ENCODE measurements at regions not wholly inside any gene's neighbourhood (a gene's known extent, or its start where the extent isn't known, plus 50 kb on each side); places are given as distances from the start of the nearest gene placed in this dataset.
"Not testable (repeated sequence)": the region's sequence is repeated elsewhere in the genome, so short reads cannot be mapped to it uniquely, and the experiment has no call there.

DNA sequence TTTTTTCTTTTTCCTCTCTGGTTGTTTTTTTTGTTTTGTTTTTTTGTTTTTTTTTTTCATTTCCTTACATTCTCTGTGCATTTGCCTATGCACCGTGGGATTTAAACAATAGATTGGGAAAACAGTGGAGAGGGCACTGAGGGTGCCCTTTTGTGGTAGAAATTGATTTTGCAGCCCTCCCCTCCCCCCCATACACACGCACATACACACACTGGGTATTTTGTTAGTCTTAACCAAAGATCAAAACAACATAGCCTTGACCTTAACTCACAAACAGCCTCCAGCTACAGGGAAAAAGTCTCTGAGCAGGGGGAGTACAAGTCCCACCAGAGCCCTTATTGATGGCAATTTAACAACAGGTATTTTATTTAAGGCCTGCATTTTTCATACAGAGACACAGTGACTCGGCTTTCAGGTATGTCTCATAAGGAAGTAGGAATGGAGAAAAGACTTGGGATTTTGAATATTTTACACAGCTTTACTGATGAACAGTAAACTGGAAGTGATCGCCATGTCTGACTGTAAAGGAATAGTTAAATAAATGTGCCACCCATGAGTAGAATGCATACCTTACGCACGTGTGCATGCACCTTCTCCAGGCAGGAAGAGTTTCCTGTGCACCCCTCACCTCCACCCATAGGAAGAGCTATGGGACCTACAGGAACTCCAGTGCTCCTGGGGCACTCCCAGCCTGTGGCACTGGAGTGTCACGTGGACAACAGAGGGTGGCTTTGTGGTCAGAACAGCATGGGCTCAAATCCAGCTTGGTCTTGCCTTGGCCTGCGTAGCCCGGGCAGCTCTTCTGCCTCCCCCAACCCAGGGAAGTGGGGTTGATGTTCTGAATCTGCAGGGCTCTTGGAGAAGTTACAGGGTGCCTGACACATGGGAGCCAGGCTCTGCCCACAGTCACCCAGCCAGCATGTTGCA lies 266.4 kb downstream of the ANAPC1 start:
- no peaks in the 10 kb centered on the region for H3K9me3 ChIP-seq (ENCODE audit: control insufficient read depth in 2 of 2, low read length in 2 of 2)
- no peak overlapping the region for H3K9ac ChIP-seq (ENCODE audit: low read depth in 1 of 2, low read length in 2 of 2)
- H3K27me3 ChIP-seq (ENCODE audit: control insufficient read depth in 2 of 2, insufficient read depth in 2 of 2, low read length in 2 of 2), result peaks cover 0 to 1% of the 10 kb centered on the region in 2 donors
- H3K36me3 ChIP-seq (ENCODE audit: control insufficient read depth in 2 of 2, insufficient read depth in 2 of 2, low read length in 2 of 2), result no peaks in the 10 kb centered on the region
- no peak overlapping the region for H3K4me3 ChIP-seq (ENCODE audit: low read length in 2 of 2)
- no peak overlapping the region for H3K27ac ChIP-seq (ENCODE audit: low read depth in 2 of 2, low read length in 2 of 2)
- no peaks in the 10 kb centered on the region for H3K4me1 ChIP-seq (ENCODE audit: control insufficient read depth in 2 of 2, insufficient read depth in 2 of 2, low read length in 2 of 2)

DNA sequence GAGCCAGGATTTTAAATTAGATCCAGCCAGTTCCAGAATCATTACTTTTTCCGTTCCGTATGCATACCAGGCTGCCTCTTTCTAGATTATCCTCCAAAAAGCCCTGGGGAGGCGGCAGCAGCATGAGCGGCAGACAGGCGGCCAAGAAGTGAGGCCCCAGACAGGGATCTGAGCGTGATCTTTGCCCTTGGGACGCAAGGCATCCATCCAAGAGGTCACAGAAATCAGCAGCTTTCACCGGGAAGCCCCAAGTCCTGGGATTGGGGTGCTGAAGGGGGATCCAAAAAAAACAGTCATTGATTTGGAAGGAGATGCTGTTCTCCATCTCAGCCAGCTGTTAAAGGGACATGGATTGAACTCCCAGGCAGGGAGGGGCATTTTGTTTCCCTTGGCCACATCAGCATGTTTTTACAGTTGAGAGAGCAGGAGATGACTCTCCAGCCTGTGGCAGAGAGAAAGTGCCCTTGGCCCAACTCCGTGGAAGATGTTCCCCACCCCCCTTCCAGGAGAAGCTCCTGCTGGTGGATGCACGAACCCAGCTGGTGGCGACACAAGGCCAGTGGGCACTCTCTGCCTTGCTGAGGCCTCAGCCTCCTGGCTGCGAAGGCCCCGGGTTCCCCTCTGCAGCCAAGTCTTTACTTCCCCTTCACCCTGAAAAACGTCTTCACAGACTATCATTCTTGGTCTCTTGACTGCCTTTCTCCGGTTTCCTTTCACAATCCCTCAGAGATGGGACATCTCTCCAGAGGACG lies 265.6 kb downstream of the ANAPC1 start:
- Histone ChIP-seq H3K27ac (ENCODE audit: low read depth in 2 of 2, low read length in 2 of 2) (no peak overlapping the region), H3K4me3 (ENCODE audit: low read length in 2 of 2) (no peak overlapping the region), H3K9me3 (ENCODE audit: control insufficient read depth in 2 of 2, low read length in 2 of 2) (no peaks in the 10 kb centered on the region), H3K27me3 (ENCODE audit: control insufficient read depth in 2 of 2, insufficient read depth in 2 of 2, low read length in 2 of 2) (peaks cover 0 to 1% of the 10 kb centered on the region in 2 donors), H3K9ac (ENCODE audit: low read depth in 1 of 2, low read length in 2 of 2) (no peak overlapping the region), H3K4me1 (ENCODE audit: control insufficient read depth in 2 of 2, insufficient read depth in 2 of 2, low read length in 2 of 2) (no peaks in the 10 kb centered on the region), H3K36me3 (ENCODE audit: control insufficient read depth in 2 of 2, insufficient read depth in 2 of 2, low read length in 2 of 2) (no peaks in the 10 kb centered on the region)

DNA sequence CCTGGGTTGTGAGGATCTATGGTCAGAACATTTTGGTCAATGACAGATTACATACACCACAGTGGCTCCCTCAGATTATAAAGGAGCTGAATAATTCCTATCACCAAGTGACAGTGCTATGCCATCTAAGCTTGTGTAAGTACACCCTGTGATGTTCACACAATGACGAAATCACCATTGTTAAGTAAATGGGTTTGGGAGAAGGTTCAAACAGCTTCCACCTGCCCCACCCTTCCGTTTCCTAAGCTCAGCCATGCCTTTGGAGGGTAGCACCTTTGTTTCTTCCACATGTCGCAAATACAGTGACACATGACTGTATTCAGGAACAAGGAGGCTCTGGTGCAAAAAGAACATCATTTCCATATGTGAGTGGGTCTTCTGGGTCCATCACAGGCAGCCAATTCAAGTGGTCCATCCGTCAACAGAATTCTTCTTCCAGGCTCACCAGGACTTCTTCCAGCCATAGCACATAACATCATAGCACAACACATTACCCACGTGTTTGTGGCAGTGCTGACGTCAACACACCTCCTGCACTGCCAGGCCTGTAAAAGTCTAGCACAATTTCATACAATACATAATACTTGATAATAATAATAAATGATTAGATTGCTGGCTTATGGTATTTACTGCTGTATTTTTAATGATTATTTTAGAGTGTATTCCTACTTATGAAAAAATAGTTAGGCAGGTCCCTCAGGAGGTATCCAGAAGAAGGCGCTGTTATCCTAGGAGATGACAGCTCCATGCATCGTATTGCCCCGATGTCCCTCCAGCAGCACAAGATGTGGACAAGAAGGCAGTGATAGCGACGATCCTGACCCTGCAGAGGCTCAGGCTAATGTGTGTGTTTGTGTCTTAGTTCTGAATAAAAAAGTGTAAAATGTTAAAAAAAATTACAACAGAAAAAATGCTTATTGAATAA lies 264.8 kb downstream of the ANAPC1 start:
- Histone ChIP-seq H3K9me3 (ENCODE audit: control insufficient read depth in 2 of 2, low read length in 2 of 2) (no peaks in the 10 kb centered on the region), H3K27me3 (ENCODE audit: control insufficient read depth in 2 of 2, insufficient read depth in 2 of 2, low read length in 2 of 2) (peaks cover 0 to 1% of the 10 kb centered on the region in 2 donors), H3K4me1 (ENCODE audit: control insufficient read depth in 2 of 2, insufficient read depth in 2 of 2, low read length in 2 of 2) (no peaks in the 10 kb centered on the region), H3K27ac (ENCODE audit: low read depth in 2 of 2, low read length in 2 of 2) (no peak overlapping the region), H3K9ac (ENCODE audit: low read depth in 1 of 2, low read length in 2 of 2) (no peak overlapping the region), H3K4me3 (ENCODE audit: low read length in 2 of 2) (no peak overlapping the region), H3K36me3 (ENCODE audit: control insufficient read depth in 2 of 2, insufficient read depth in 2 of 2, low read length in 2 of 2) (no peaks in the 10 kb centered on the region)

DNA sequence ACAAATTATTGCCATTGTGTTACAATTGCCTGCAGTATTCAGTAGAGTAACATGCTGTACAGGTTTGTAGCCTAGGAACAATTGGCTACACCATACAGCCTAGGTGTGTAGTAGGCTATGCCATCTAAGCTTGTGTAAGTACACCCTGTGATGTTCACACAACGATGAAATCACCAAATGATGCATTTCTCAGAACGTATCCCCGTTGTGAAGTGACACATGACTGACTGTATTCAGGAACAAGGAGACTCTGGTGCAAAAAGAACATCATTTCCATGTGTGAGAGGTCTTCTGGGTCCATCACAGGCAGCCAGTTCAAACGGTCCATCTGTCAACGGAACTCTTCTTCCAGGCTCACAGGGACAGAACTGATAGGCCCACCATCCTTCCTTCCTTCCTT lies 263.7 kb downstream of the ANAPC1 start:
- Histone ChIP-seq H3K36me3 (ENCODE audit: control insufficient read depth in 2 of 2, insufficient read depth in 2 of 2, low read length in 2 of 2) (no peaks in the 10 kb centered on the region), H3K27ac (ENCODE audit: low read depth in 2 of 2, low read length in 2 of 2) (no peak overlapping the region), H3K4me1 (ENCODE audit: control insufficient read depth in 2 of 2, insufficient read depth in 2 of 2, low read length in 2 of 2) (no peaks in the 10 kb centered on the region), H3K27me3 (ENCODE audit: control insufficient read depth in 2 of 2, insufficient read depth in 2 of 2, low read length in 2 of 2) (peaks cover 0 to 1% of the 10 kb centered on the region in 2 donors), H3K9ac (ENCODE audit: low read depth in 1 of 2, low read length in 2 of 2) (no peak overlapping the region), H3K9me3 (ENCODE audit: control insufficient read depth in 2 of 2, low read length in 2 of 2) (no peaks in the 10 kb centered on the region), H3K4me3 (ENCODE audit: low read length in 2 of 2) (no peak overlapping the region)

DNA sequence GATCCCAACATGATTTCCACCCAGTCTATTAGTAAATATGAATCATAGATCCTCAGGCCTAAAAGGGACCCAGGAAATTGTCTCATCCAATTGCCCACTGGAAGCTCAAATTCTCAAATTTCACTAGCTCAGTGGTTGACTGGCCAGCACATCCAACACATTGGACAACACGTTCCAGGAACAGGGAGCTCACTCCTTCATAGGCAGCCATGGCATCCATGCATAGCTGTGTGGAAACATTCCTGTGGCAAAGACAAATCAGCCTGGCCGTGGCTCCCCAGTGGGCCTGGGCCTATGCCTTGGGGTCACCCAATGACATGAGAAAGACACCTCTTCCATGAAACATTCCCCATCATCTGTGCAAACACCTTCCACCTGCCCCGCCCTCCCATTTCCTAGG lies 261.1 kb downstream of the ANAPC1 start:
- no peak overlapping the region for H3K4me3 ChIP-seq (ENCODE audit: low read length in 2 of 2)
- H3K4me1 ChIP-seq (ENCODE audit: control insufficient read depth in 2 of 2, insufficient read depth in 2 of 2, low read length in 2 of 2), result no peaks in the 10 kb centered on the region
- H3K27me3 ChIP-seq (ENCODE audit: control insufficient read depth in 2 of 2, insufficient read depth in 2 of 2, low read length in 2 of 2), result peaks cover 0 to 1% of the 10 kb centered on the region in 2 donors
- no peaks in the 10 kb centered on the region for H3K36me3 ChIP-seq (ENCODE audit: control insufficient read depth in 2 of 2, insufficient read depth in 2 of 2, low read length in 2 of 2)
- no peaks in the 10 kb centered on the region for H3K9me3 ChIP-seq (ENCODE audit: control insufficient read depth in 2 of 2, low read length in 2 of 2)
- no peak overlapping the region for H3K9ac ChIP-seq (ENCODE audit: low read depth in 1 of 2, low read length in 2 of 2)
- no peak overlapping the region for H3K27ac ChIP-seq (ENCODE audit: low read depth in 2 of 2, low read length in 2 of 2)

DNA sequence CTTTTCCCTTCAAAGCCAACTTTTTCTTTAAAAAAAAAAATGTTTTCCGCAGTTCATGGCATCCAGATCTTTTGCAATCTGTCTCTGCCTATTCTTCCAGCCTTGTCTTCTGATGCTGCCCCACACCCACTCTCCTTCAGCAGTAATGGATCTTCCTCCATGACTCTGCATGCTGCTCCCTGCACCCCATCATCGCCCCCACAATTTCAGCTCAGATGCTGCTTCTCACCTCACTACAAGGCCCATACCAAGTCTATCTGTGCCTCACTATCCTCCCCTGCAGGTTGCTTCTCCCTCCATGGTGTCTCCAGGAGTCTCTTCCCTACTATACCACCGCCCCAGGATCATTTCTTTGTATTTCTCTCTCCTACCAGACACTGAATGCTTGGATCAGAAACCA lies 260.6 kb downstream of the ANAPC1 start:
- H3K27me3 ChIP-seq (ENCODE audit: control insufficient read depth in 2 of 2, insufficient read depth in 2 of 2, low read length in 2 of 2), result peaks cover 0 to 1% of the 10 kb centered on the region in 2 donors
- H3K4me1 ChIP-seq (ENCODE audit: control insufficient read depth in 2 of 2, insufficient read depth in 2 of 2, low read length in 2 of 2), result no peaks in the 10 kb centered on the region
- no peaks in the 10 kb centered on the region for H3K9me3 ChIP-seq (ENCODE audit: control insufficient read depth in 2 of 2, low read length in 2 of 2)
- H3K9ac ChIP-seq (ENCODE audit: low read depth in 1 of 2, low read length in 2 of 2), result no peak overlapping the region
- no peak overlapping the region for H3K4me3 ChIP-seq (ENCODE audit: low read length in 2 of 2)
- H3K36me3 ChIP-seq (ENCODE audit: control insufficient read depth in 2 of 2, insufficient read depth in 2 of 2, low read length in 2 of 2), result no peaks in the 10 kb centered on the region
- no peak overlapping the region for H3K27ac ChIP-seq (ENCODE audit: low read depth in 2 of 2, low read length in 2 of 2)

DNA sequence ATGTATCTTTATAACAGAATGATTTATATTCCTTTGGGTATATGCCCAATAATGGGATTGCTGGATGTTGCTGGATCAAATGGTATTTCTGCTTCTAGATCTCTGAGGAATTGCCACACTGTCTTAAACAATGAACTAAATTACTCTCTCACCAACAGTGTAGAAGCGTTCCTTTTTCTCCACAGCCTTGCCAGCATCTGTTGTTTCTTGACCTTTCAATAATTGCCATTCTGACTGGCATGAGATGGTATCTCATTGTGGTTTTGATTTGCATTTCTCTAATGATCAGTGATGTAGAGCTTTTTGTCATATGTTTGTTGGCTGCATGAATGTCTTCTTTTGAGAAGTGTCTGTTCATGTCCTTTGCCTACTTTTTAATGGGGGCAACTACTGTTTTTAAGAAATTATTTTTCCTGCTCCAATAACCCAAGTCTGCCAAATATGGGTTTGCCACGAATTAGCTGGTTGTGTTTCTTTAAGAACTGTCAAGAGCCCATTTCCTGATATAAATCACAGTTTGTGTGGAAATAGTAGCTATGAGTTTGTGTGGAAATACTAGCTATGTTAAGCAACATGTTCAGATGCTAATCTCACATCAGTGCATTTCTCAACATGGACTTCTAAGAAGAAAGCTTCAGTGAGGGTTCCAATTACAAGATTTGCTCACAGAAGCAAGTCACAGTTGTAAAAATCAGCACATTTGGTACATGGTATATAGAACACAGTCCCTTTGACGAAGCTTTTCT lies 259.4 kb downstream of the ANAPC1 start:
- Histone ChIP-seq H3K9ac (ENCODE audit: low read depth in 1 of 2, low read length in 2 of 2) (no peak overlapping the region), H3K9me3 (ENCODE audit: control insufficient read depth in 2 of 2, low read length in 2 of 2) (no peaks in the 10 kb centered on the region), H3K4me1 (ENCODE audit: control insufficient read depth in 2 of 2, insufficient read depth in 2 of 2, low read length in 2 of 2) (no peaks in the 10 kb centered on the region), H3K27ac (ENCODE audit: low read depth in 2 of 2, low read length in 2 of 2) (no peak overlapping the region), H3K27me3 (ENCODE audit: control insufficient read depth in 2 of 2, insufficient read depth in 2 of 2, low read length in 2 of 2) (peaks cover 0 to 1% of the 10 kb centered on the region in 2 donors), H3K4me3 (ENCODE audit: low read length in 2 of 2) (no peak overlapping the region), H3K36me3 (ENCODE audit: control insufficient read depth in 2 of 2, insufficient read depth in 2 of 2, low read length in 2 of 2) (no peaks in the 10 kb centered on the region)

DNA sequence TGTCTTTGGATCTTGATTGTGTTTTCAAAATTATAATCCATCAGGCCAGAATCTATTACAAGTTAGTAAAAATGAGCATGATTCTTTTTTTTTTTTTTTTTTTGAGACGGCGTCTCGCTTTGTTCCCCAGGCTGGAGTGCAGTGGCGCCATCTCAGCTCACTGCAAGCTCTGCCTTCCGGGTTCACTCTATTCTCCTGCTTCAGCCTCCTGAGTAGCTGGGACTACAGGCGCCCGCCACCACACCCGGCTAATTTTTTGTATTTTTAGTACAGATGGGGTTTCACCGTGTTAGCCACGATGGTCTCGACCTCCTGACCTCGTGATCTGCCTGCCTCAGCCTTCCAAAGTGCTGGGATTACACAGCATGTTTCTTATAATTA lies 258.8 kb downstream of the ANAPC1 start:
- H3K36me3 ChIP-seq (ENCODE audit: control insufficient read depth in 2 of 2, insufficient read depth in 2 of 2, low read length in 2 of 2); H3K27me3 ChIP-seq (ENCODE audit: control insufficient read depth in 2 of 2, insufficient read depth in 2 of 2, low read length in 2 of 2); H3K27ac ChIP-seq (ENCODE audit: low read depth in 2 of 2, low read length in 2 of 2): not testable (repeated sequence)

DNA sequence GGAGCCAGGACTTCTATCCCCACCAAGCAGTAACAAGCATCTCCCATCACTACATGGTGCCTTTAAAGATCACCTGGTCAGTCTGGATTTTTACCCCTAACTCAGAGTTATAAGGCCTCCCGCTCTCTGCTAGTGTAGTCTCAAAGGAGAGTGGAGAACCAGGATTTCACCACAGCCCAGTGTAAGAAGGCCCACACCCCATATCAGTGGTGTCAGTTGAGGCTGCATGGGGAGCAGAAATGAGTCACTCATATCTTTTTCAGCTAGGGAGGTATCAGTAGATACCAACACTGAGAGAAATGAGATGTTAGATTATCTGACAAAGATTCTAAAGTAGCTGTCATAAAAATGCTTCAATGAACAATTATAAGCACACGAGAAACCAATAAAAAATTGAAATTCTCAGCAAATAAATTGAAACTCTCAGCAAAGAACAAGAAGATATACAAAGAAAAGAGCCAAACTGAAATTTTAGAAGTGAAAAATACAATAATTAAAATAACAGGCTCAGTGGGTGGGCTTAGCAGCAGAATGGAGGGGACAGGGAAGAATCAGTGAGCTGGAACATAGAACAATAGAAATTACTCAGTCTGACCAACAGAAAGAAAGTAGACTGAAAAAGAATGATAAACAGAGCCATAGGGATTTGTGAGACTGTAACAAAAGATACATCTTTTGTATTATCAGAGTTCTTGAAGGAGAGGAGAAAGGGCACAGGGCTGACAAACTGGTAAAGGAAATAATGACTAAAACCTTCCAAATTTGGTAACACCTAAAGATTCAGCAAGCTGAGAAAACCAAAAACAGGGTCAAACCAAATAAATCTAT lies 257.7 kb downstream of the ANAPC1 start:
- Histone ChIP-seq H3K27ac (ENCODE audit: low read depth in 2 of 2, low read length in 2 of 2) (no peak overlapping the region), H3K36me3 (ENCODE audit: control insufficient read depth in 2 of 2, insufficient read depth in 2 of 2, low read length in 2 of 2) (no peaks in the 10 kb centered on the region), H3K9ac (ENCODE audit: low read depth in 1 of 2, low read length in 2 of 2) (no peak overlapping the region), H3K4me3 (ENCODE audit: low read length in 2 of 2) (no peak overlapping the region), H3K27me3 (ENCODE audit: control insufficient read depth in 2 of 2, insufficient read depth in 2 of 2, low read length in 2 of 2) (no peaks in the 10 kb centered on the region), H3K9me3 (ENCODE audit: control insufficient read depth in 2 of 2, low read length in 2 of 2) (no peaks in the 10 kb centered on the region), H3K4me1 (ENCODE audit: control insufficient read depth in 2 of 2, insufficient read depth in 2 of 2, low read length in 2 of 2) (no peaks in the 10 kb centered on the region)

More for the DNA sequence above, 258.8 kb downstream of the ANAPC1 start:
- not testable (repeated sequence) for H3K4me3 ChIP-seq (ENCODE audit: low read length in 2 of 2); H3K9me3 ChIP-seq (ENCODE audit: control insufficient read depth in 2 of 2, low read length in 2 of 2); H3K9ac ChIP-seq (ENCODE audit: low read depth in 1 of 2, low read length in 2 of 2); H3K4me1 ChIP-seq (ENCODE audit: control insufficient read depth in 2 of 2, insufficient read depth in 2 of 2, low read length in 2 of 2)

All from mucosa of rectum (tissue), 2 donors.